ENCODE measurements at regions not wholly inside any gene's neighbourhood (a gene's known extent, or its start where the extent isn't known, plus 50 kb on each side); places are given as distances from the start of the nearest gene placed in this dataset.

- H3K4me1 ChIP-seq (ENCODE audit: low read length) = no peaks in the 10 kb centered on the region
- H3K27ac ChIP-seq (ENCODE audit: low read length) = no peak overlapping the region
- no peaks in the 10 kb centered on the region for H3K9me2 ChIP-seq (replicated peaks; ENCODE audit: insufficient read depth, low read length)
- no peak overlapping the region for H3K4me3 ChIP-seq (ENCODE audit: low read length)
- no peak overlapping the region for H2AFZ ChIP-seq (ENCODE audit: low read length)
- DNase-seq = no peak
- H3K9me3 ChIP-seq (replicated peaks; ENCODE audit: insufficient read depth, low read length) = no peaks in the 10 kb centered on the region
- no peaks in the 10 kb centered on the region for H3K27me3 ChIP-seq (replicated peaks; ENCODE audit: insufficient read depth, low read length)
- TF ChIP-seq CTCF (IDR thresholded peaks at IDR 0.05; ENCODE audit: low read length) = no peak
- TF ChIP-seq EZH2 (optimal IDR thresholded peaks at IDR 0.05; ENCODE audit: low read depth, low read length) = no peak
- TF ChIP-seq EZH2phosphoT487 (IDR thresholded peaks at IDR 0.05; ENCODE audit: low read length) = no peak
- no peaks in the 10 kb centered on the region for H4K20me1 ChIP-seq (ENCODE audit: insufficient read depth, low read length)
- no peaks in the 10 kb centered on the region for H3K79me2 ChIP-seq (ENCODE audit: low read length)
- no peaks in the 10 kb centered on the region for H3F3A ChIP-seq (ENCODE audit: insufficient read depth, low read length)
- no peaks in the 10 kb centered on the region for H3K36me3 ChIP-seq (replicated peaks; ENCODE audit: insufficient read depth, low read length)
- no peak overlapping the region for H3K4me2 ChIP-seq (ENCODE audit: low read depth, low read length)
- H3K9ac ChIP-seq (ENCODE audit: low read length) = no peak overlapping the region
Observed at GRCh38 chr15:53437985-53438841, 321.2 kb downstream of the WDR72 start.

GRCh38 chr15:53437366-53437765 is 322.1 kb downstream of the WDR72 start:
- Histone ChIP-seq H3K4me1 (ENCODE audit: low read length) (no peaks in the 10 kb centered on the region), H3K27ac (ENCODE audit: low read length) (no peak overlapping the region), H3K9me2 (replicated peaks; ENCODE audit: insufficient read depth, low read length) (no peaks in the 10 kb centered on the region), H2AFZ (ENCODE audit: low read length) (no peak overlapping the region), H3K4me3 (ENCODE audit: low read length) (no peak overlapping the region), H3K79me2 (ENCODE audit: low read length) (no peaks in the 10 kb centered on the region), H3F3A (ENCODE audit: insufficient read depth, low read length) (no peaks in the 10 kb centered on the region), H3K9me3 (replicated peaks; ENCODE audit: insufficient read depth, low read length) (no peaks in the 10 kb centered on the region), H4K20me1 (ENCODE audit: insufficient read depth, low read length) (no peaks in the 10 kb centered on the region), H3K4me2 (ENCODE audit: low read depth, low read length) (no peak overlapping the region), H3K36me3 (replicated peaks; ENCODE audit: insufficient read depth, low read length) (no peaks in the 10 kb centered on the region), H3K27me3 (replicated peaks; ENCODE audit: insufficient read depth, low read length) (no peaks in the 10 kb centered on the region), H3K9ac (ENCODE audit: low read length) (no peak overlapping the region)
- TF ChIP-seq EZH2phosphoT487 (IDR thresholded peaks at IDR 0.05; ENCODE audit: low read length) (no peak), CTCF (IDR thresholded peaks at IDR 0.05; ENCODE audit: low read length) (no peak), EZH2 (optimal IDR thresholded peaks at IDR 0.05; ENCODE audit: low read depth, low read length) (no peak)
- DNase-seq = no peak

GRCh38 chr15:53434174-53434678 is 325.2 kb downstream of the WDR72 start:
- Histone ChIP-seq H3K79me2 (ENCODE audit: low read length) (no peaks in the 10 kb centered on the region), H3K27ac (ENCODE audit: low read length) (no peak overlapping the region), H2AFZ (ENCODE audit: low read length) (no peak overlapping the region), H3K4me3 (ENCODE audit: low read length) (no peak overlapping the region), H3F3A (ENCODE audit: insufficient read depth, low read length) (no peaks in the 10 kb centered on the region), H3K9ac (ENCODE audit: low read length) (no peak overlapping the region), H3K9me2 (replicated peaks; ENCODE audit: insufficient read depth, low read length) (no peaks in the 10 kb centered on the region), H3K27me3 (replicated peaks; ENCODE audit: insufficient read depth, low read length) (no peaks in the 10 kb centered on the region), H3K9me3 (replicated peaks; ENCODE audit: insufficient read depth, low read length) (no peaks in the 10 kb centered on the region), H4K20me1 (ENCODE audit: insufficient read depth, low read length) (no peaks in the 10 kb centered on the region), H3K4me2 (ENCODE audit: low read depth, low read length) (no peak overlapping the region), H3K4me1 (ENCODE audit: low read length) (no peaks in the 10 kb centered on the region), H3K36me3 (replicated peaks; ENCODE audit: insufficient read depth, low read length) (no peaks in the 10 kb centered on the region)
- TF ChIP-seq EZH2 (optimal IDR thresholded peaks at IDR 0.05; ENCODE audit: low read depth, low read length) (no peak), EZH2phosphoT487 (IDR thresholded peaks at IDR 0.05; ENCODE audit: low read length) (no peak), CTCF (IDR thresholded peaks at IDR 0.05; ENCODE audit: low read length) (no peak)
- DNase-seq = no peak

Data from MM.1S (cell line).